GM23338 (cell line): ENCODE measurements at regions not wholly inside any gene's neighbourhood (a gene's known extent, or its start where the extent isn't known, plus 50 kb on each side); places are given as distances from the start of the nearest gene placed in this dataset.

ENCODE experiments used
- ATAC-seq: fragments of 200-7000 bp; cut with Tn5 transposase; 3 replicates; pipeline ENCODE4 v1.9.1; 2020
- DNase-seq: peaks from one replicate; pipeline ENCODE4 v3.0.0-alpha.2; 2015; ENCODE audit warnings: low spot score
- H2AFZ ChIP-seq: fragments of 200-600 bp; sonication (generic); 2 replicates; pipeline ENCODE4 v1.8.0; 2016; ENCODE audit warnings: antibody characterized with exemption, mild to moderate bottlenecking, moderate library complexity
- H3F3A ChIP-seq: fragments of 200-600 bp; sonication (generic); replicated peaks from 2 replicates; pipeline ENCODE4 v1.8.0; 2017; ENCODE audit warnings: antibody characterized with exemption, mixed run types, low read depth
- H3K27ac ChIP-seq: fragments of 200-600 bp; sonication (generic); 2 replicates; pipeline ENCODE4 v1.6.1; 2016; ENCODE audit warnings: low read depth
- H3K27me3 ChIP-seq: fragments of 200-600 bp; sonication (generic); 2 replicates; pipeline ENCODE4 v1.8.0; 2016; ENCODE audit warnings: mild to moderate bottlenecking, mixed run types, moderate library complexity; ENCODE audit not compliant: insufficient read depth
- H3K36me3 ChIP-seq: fragments of 200-600 bp; sonication (generic); 2 replicates; pipeline ENCODE4 v1.8.0; 2016; ENCODE audit warnings: mild to moderate bottlenecking; ENCODE audit not compliant: insufficient read depth
- H3K4me1 ChIP-seq: fragments of 200-600 bp; sonication (generic); 2 replicates; pipeline ENCODE4 v1.8.0; 2016; ENCODE audit warnings: mild to moderate bottlenecking, moderate library complexity; ENCODE audit not compliant: insufficient read depth
- H3K4me2 ChIP-seq: fragments of 200-600 bp; sonication (generic); 2 replicates; pipeline ENCODE4 v1.7.1; 2017; ENCODE audit warnings: mixed run types
- H3K4me3 ChIP-seq: fragments of 200-600 bp; sonication (generic); 2 replicates; pipeline ENCODE4 v1.6.1; 2016; ENCODE audit warnings: mixed run types
- H3K79me2 ChIP-seq: fragments of 200-600 bp; sonication (generic); replicated peaks from 2 replicates; pipeline ENCODE4 v1.8.0; 2017; ENCODE audit warnings: mild to moderate bottlenecking; ENCODE audit not compliant: insufficient read depth
- H3K9me2 ChIP-seq: fragments of 200-600 bp; sonication (generic); 2 replicates; pipeline ENCODE4 v1.8.0; 2017; ENCODE audit not compliant: insufficient read depth
- H4K20me1 ChIP-seq: fragments of 200-600 bp; sonication (generic); replicated peaks from 2 replicates; pipeline ENCODE4 v1.8.0; 2017; ENCODE audit warnings: mild to moderate bottlenecking; ENCODE audit not compliant: insufficient read depth
- H3K27ac Mint-ChIP-seq: 2 replicates; pipeline ENCODE4 v1.8.0; 2020; ENCODE audit warnings: inconsistent platforms, mild to moderate bottlenecking, moderate library complexity, mixed read lengths
- H3K27me3 Mint-ChIP-seq: 3 replicates; pipeline ENCODE4 v1.8.0; 2022; ENCODE audit warnings: low read depth, mild to moderate bottlenecking, moderate library complexity, mixed read lengths, inconsistent platforms; ENCODE audit not compliant: insufficient read depth, poor library complexity
- H3K36me3 Mint-ChIP-seq: 3 replicates; pipeline ENCODE4 v1.8.0; 2021; ENCODE audit warnings: low read depth, mild to moderate bottlenecking, inconsistent platforms, moderate library complexity, mixed read lengths
- H3K4me1 Mint-ChIP-seq: 3 replicates; pipeline ENCODE4 v1.8.0; 2020; ENCODE audit warnings: mild to moderate bottlenecking, inconsistent platforms, mixed read lengths
- H3K4me3 Mint-ChIP-seq: 3 replicates; pipeline ENCODE4 v1.8.0; 2021; ENCODE audit warnings: moderate library complexity, mild to moderate bottlenecking, inconsistent platforms, mixed read lengths
- H3K9me3 Mint-ChIP-seq: 3 replicates; pipeline ENCODE4 v1.8.0; 2020; ENCODE audit warnings: moderate library complexity, mild to moderate bottlenecking, inconsistent platforms, mixed read lengths
- CREB1 ChIP-seq: fragments of 250-450 bp; sonication (Bioruptor Pico); IDR thresholded peaks from 2 replicates; pipeline ENCODE4 v1.5.0; 2020; ENCODE audit warnings: low read depth, mild to moderate bottlenecking, moderate library complexity
- CTCF ChIP-seq, 2 experiments: fragments of 200-600 bp in 1 of 2; sonication (generic) in 1 of 2; conservative IDR thresholded peaks; 2 replicates each; pipeline versions ENCODE4 v1.5.1 to v1.6.1; 2016 to 2017; ENCODE audit warnings: antibody characterized with exemption in 2 of 2, low read depth in 2 of 2, mild to moderate bottlenecking in 2 of 2, moderate library complexity in 1 of 2
- ETS1 ChIP-seq: IDR thresholded peaks from 2 replicates; pipeline ENCODE4 v1.6.1; 2016; ENCODE audit warnings: antibody characterized with exemption
- EZH2 ChIP-seq: fragments of 200-600 bp; sonication (generic); IDR thresholded peaks from one replicate; pipeline ENCODE4 v1.8.0; 2017; ENCODE audit warnings: antibody characterized with exemption, mild to moderate bottlenecking, low read depth; ENCODE audit not compliant: unreplicated experiment
- EZH2phosphoT487 ChIP-seq: fragments of 200-600 bp; sonication (generic); IDR thresholded peaks from one replicate; pipeline ENCODE4 v1.8.1; 2018; ENCODE audit warnings: antibody characterized with exemption; ENCODE audit not compliant: unreplicated experiment
- JUNB ChIP-seq: IDR thresholded peaks from one replicate; pipeline ENCODE4 v1.6.1; 2016; ENCODE audit warnings: antibody characterized with exemption; ENCODE audit not compliant: unreplicated experiment
- NANOG ChIP-seq: IDR thresholded peaks from 2 replicates; pipeline ENCODE4 v1.6.1; 2016; ENCODE audit warnings: antibody characterized with exemption, borderline replicate concordance
- POLR2AphosphoS5 ChIP-seq: IDR thresholded peaks from 2 replicates; pipeline ENCODE4 v1.6.1; 2016; ENCODE audit warnings: antibody characterized with exemption, low read depth
- REST ChIP-seq: IDR thresholded peaks from one replicate; pipeline ENCODE4 v1.6.1; 2018; ENCODE audit warnings: antibody characterized with exemption; ENCODE audit not compliant: unreplicated experiment
- STAT1 ChIP-seq: IDR thresholded peaks from one replicate; pipeline ENCODE4 v1.6.1; 2016; ENCODE audit warnings: antibody characterized with exemption; ENCODE audit not compliant: unreplicated experiment
- ZNF114 ChIP-seq: fragments of 250-450 bp; sonication (Bioruptor Pico); IDR thresholded peaks from 2 replicates; pipeline ENCODE4 v1.5.0; 2020; ENCODE audit warnings: mild to moderate bottlenecking, moderate library complexity
- ZNF331 ChIP-seq: fragments of 250-450 bp; sonication (Bioruptor Pico); IDR thresholded peaks from 2 replicates; pipeline ENCODE4 v1.5.0; 2020; ENCODE audit warnings: low read depth, mild to moderate bottlenecking, moderate library complexity
- ZNF462 ChIP-seq: fragments of 250-450 bp; sonication (Bioruptor Pico); IDR thresholded peaks from 2 replicates; pipeline ENCODE4 v1.5.0; 2020; ENCODE audit warnings: mild to moderate bottlenecking, moderate library complexity

- Mint-ChIP-seq H3K36me3 (no peaks in the 10 kb centered on the region), H3K9me3 (no peaks in the 10 kb centered on the region; the same call in 2 of the 3 replicates), H3K4me3 (no peak overlapping the region), H3K27ac (no peak overlapping the region), H3K27me3 (peaks cover 14% of the 10 kb centered on the region), H3K4me1 (peaks cover 15% of the 10 kb centered on the region)
- no peak overlapping the region for H2AFZ ChIP-seq
- DNase-seq (no peak), ATAC-seq (no peak)
- H3F3A ChIP-seq = no peaks in the 10 kb centered on the region
- H4K20me1 ChIP-seq = no peaks in the 10 kb centered on the region
- no peaks in the 10 kb centered on the region for H3K36me3 ChIP-seq
- H3K4me2 ChIP-seq = no peak overlapping the region
- H3K27ac ChIP-seq = no peak overlapping the region
- no peaks in the 10 kb centered on the region for H3K9me2 ChIP-seq
- H3K4me1 ChIP-seq = no peaks in the 10 kb centered on the region
- H3K4me3 ChIP-seq = no peak overlapping the region
- no peak for TF ChIP-seq ZNF114 (CRISPR knock-in tag)
- TF ChIP-seq ETS1 = no peak
- TF ChIP-seq JUNB = no peak
- TF ChIP-seq EZH2 = no peak
- TF ChIP-seq STAT1 = no peak
- no peak for TF ChIP-seq ZNF462 (CRISPR knock-in tag)
- TF ChIP-seq ZNF331 (CRISPR knock-in tag) = no peak
- TF ChIP-seq POLR2AphosphoS5 = no peak
- TF ChIP-seq CTCF (conservative IDR thresholded peaks at IDR 0.05; ENCODE audit: low read depth in 2 of 2) = no peak
- TF ChIP-seq NANOG = no peak
- TF ChIP-seq REST = no peak
- TF ChIP-seq CREB1 (CRISPR knock-in tag) = no peak
- TF ChIP-seq EZH2phosphoT487 = no peak
- no peaks in the 10 kb centered on the region for H3K27me3 ChIP-seq
- no peaks in the 10 kb centered on the region for H3K79me2 ChIP-seq
Observed at GRCh38 chr10:71066600-71066999, 145.8 kb upstream of the UNC5B start.
